C4-2B (cell line): ENCODE measurements at regions not wholly inside any gene's neighbourhood (a gene's known extent, or its start where the extent isn't known, plus 50 kb on each side); places are given as distances from the start of the nearest gene placed in this dataset.

Experiments
- H3K27ac ChIP-seq: fragments of 450-650 bp; 2 replicates; pipeline ENCODE4 v1.5.1; 2017
- CTCF ChIP-seq: fragments of 450-650 bp; conservative IDR thresholded peaks from 2 replicates; pipeline ENCODE4 v1.5.1; 2017; ENCODE audit warnings: mild to moderate bottlenecking
- ZFX ChIP-seq: fragments of 450-650 bp; IDR thresholded peaks from 2 replicates; pipeline ENCODE4 v1.6.1; 2017

GRCh38 chr20:22217712-22218352 lies 366.5 kb downstream of the FOXA2 start:
- no peak overlapping the region for H3K27ac ChIP-seq
- TF ChIP-seq CTCF (no peak), ZFX (no peak)

GRCh38 chr20:22216984-22217383 lies 367.4 kb downstream of the FOXA2 start:
- TF ChIP-seq CTCF (no peak), ZFX (no peak)
- no peak overlapping the region for H3K27ac ChIP-seq

GRCh38 chr20:22214296-22214695 lies 370.1 kb downstream of the FOXA2 start:
- H3K27ac ChIP-seq = no peak overlapping the region
- TF ChIP-seq ZFX (no peak), CTCF (no peak)

- no peak overlapping the region for H3K27ac ChIP-seq
- TF ChIP-seq CTCF (no peak), ZFX (no peak)
These were observed 371.1 kb downstream of the FOXA2 start for GRCh38 chr20:22213271-22213670.

GRCh38 chr20:22207280-22207679 lies 377.1 kb downstream of the FOXA2 start:
- no peak overlapping the region for H3K27ac ChIP-seq
- no peak for TF ChIP-seq CTCF
- no peak for TF ChIP-seq ZFX

- H3K27ac ChIP-seq = no peak overlapping the region
- TF ChIP-seq ZFX = no peak
- no peak for TF ChIP-seq CTCF
These were observed 379.6 kb downstream of the FOXA2 start for GRCh38 chr20:22204801-22205200.

- no peak overlapping the region for H3K27ac ChIP-seq
- no peak for TF ChIP-seq ZFX
- no peak for TF ChIP-seq CTCF
These were observed 402.2 kb downstream of the FOXA2 start for GRCh38 chr20:22182148-22182547.
